Astrocyte of the spinal cord (primary cell): ENCODE measurements at regions not wholly inside any gene's neighbourhood (a gene's known extent, or its start where the extent isn't known, plus 50 kb on each side); places are given as distances from the start of the nearest gene placed in this dataset.
A peak's percentile ranks its signal among the peaks of the same experiment; 100 is the strongest.
"Not testable (repeated sequence)": the region's sequence is repeated elsewhere in the genome, so short reads cannot be mapped to it uniquely, and the experiment has no call there.

Source experiments
- DNase-seq: peaks from one replicate; pipeline ENCODE4 v3.0.0; 2011; ENCODE audit warnings: low read depth, low spot score
- H3K4me3 ChIP-seq: 2 replicates; pipeline ENCODE4 v1.5.1; 2011; ENCODE audit warnings: low read depth, mild to moderate bottlenecking, low read length, moderate library complexity
- in situ Hi-C: cut with HindIII; loops from 2 replicates; pipeline ENCODE4 v1.10.0; 2017; ENCODE audit warnings: low sequenced_read_pairs
- TF ChIP-seq, protein P1 (sequence below): IDR thresholded peaks from 2 replicates; pipeline ENCODE4 v1.5.1; 2012; ENCODE audit warnings: low read depth, mild to moderate bottlenecking, low read length, inconsistent platforms

DNA sequence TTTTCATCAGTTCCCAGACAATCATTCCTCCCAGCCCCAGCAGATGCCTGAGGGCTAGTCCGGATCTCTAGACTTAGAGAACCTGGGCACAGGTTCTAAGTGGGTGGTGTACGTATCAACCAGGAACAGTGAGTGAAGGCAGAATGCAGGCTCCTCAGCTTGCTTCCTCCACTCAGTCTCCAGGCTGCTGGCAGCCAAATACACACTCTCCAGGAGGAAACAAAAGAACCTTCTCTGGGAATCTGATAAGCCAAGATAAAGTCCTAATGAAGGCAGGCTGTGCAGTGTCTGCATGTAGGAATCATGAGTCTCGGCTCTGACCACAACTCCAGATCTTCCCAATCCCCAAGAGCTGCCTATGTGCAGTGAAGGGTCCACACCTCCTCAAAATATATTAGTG lies 245.7 kb downstream of the SP3 start:
- in situ Hi-C loops = no loop called here
- TF ChIP-seq, protein P1, sequence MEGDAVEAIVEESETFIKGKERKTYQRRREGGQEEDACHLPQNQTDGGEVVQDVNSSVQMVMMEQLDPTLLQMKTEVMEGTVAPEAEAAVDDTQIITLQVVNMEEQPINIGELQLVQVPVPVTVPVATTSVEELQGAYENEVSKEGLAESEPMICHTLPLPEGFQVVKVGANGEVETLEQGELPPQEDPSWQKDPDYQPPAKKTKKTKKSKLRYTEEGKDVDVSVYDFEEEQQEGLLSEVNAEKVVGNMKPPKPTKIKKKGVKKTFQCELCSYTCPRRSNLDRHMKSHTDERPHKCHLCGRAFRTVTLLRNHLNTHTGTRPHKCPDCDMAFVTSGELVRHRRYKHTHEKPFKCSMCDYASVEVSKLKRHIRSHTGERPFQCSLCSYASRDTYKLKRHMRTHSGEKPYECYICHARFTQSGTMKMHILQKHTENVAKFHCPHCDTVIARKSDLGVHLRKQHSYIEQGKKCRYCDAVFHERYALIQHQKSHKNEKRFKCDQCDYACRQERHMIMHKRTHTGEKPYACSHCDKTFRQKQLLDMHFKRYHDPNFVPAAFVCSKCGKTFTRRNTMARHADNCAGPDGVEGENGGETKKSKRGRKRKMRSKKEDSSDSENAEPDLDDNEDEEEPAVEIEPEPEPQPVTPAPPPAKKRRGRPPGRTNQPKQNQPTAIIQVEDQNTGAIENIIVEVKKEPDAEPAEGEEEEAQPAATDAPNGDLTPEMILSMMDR = no peak
- no peak for DNase-seq
- no peak overlapping the region for H3K4me3 ChIP-seq

DNA sequence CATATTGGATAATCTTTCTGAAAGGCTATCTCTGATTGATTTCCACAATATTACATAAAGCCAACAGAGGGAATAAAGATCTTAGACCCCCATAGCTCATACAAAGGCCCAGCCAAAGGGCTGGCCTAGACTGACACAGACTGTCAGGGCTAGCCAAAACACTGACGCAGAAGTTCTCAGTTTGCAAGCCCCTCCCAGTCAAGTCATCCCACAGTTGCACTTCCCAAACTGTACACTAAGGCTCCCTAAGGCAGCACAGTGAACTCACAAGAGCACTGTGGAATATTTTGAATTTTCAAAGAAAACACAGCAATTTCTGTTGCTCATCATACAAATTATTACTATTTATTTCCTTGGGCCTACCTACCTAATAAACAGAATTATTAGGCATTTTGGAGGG lies 244.9 kb downstream of the SP3 start:
- DNase-seq = peak; percentile 22
- in situ Hi-C loops = no loop called here
- TF ChIP-seq, protein P1 = peak; percentile 19
- no peak overlapping the region for H3K4me3 ChIP-seq

DNA sequence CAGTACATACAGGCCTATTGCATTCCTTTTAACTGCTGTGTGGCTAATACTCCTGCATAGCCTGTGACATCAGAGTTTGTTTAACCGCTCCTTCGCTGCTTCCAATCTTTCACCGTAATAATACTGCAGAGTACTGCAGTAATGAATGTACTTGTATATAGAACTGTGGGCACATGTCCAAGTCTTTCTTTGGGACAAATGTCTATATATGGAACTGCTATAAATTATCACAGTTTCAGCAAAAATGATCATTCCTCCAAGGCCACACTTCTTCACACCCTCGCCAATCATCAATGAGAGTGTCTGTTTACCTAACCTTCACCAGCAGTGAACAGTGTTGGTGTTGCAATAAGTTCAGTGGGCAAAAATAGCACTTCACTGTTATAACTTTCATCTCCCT lies 230.4 kb downstream of the SP3 start:
- H3K4me3 ChIP-seq = no peak overlapping the region
- TF ChIP-seq, protein P1 = no peak
- in situ Hi-C loops = no loop called here
- DNase-seq = no peak

DNA sequence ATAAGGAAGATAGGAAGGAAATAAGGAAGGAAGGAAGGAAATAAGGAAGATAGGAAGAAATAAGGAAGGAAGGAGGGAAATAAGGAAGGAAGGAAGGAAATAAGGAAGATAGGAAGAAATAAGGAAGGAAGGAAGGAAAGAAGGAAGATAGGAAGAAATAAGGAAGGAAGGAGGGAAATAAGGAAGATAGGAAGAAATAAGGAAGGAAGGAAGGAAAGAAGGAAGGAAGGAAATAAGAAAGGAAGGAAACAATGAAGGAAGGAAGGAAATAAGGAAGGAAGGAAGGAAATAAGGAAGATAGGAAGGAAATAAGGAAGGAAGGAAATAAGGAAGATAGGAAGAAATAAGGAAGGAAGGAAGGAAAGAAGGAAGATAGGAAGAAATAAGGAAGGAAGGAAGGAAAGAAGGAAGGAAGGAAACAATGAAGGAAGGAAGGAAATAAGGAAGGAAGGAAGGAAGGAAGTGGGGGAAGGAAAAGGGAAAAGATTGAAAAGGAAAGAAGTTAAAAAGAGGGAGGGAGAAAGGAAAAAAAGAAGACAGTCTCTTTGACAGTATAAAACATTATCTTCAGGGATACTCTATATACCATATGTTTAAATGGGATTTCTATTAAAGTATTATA lies 227.1 kb downstream of the SP3 start:
- in situ Hi-C loops, H3K4me3 ChIP-seq, DNase-seq: not testable (repeated sequence)

DNA sequence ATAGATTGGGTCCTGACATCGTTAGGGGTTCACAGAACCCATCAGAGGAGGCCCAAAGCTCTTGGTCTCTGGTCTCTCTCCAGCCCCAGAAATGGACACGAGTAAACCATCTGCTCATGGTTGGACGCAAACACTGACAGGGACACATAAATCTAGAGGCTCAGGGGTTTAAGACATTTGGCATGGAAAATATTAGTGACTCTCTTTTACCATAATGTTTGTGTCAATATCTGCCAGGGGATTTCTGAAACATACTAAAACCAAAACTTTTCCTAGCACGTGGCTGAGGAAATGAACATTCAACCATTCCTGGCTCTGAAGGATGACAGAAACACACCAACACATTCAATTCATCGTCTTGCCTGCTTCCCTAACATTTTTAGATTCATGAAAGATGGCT lies 226.2 kb downstream of the SP3 start:
- in situ Hi-C loops = no loop called here
- TF ChIP-seq, protein P1 = no peak
- H3K4me3 ChIP-seq = no peak overlapping the region
- no peak for DNase-seq

DNA sequence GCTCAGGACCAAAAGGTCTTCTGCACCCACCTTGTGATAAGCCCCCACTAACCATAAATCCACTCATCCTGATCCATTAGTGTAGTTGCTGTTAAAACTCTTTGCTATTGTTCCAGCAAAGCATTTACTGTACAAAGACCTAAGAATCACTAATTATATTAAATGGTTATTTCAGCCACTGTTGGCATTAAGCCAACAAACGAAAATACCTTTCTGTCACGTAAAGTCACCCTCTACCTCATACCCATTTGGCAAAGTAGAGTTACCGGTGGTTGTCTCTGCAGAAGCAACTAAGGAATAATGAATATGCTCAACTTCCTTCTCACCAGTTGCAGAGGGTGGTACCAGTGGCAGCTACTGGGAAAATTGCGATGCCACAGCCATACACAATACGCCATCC lies 224.5 kb downstream of the SP3 start:
- no peak for DNase-seq
- no peak overlapping the region for H3K4me3 ChIP-seq
- TF ChIP-seq, protein P1 = no peak
- in situ Hi-C loops = no loop called here

DNA sequence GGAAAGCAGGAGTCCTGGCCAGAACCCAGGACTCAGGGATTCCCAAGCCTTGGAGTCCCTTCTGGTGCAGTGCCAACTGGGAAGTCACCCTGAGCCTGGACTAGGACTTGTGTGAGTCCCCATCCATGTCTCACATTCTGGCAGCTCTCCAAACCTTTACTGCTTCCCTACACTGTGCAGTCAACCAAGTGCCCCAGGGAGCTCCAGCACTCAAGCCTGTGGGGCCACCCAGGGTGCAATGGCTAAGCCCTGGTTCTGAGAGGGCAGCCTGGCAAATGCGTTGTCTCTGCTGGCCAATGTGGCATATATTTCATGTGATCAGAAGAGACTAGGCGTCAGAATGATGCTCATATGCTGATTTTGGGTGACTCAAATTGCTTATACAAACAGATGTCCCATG lies 223.4 kb downstream of the SP3 start:
- DNase-seq = no peak
- in situ Hi-C loops = no loop called here
- H3K4me3 ChIP-seq = no peak overlapping the region
- TF ChIP-seq, protein P1 = no peak
